ENCODE measurements at regions not wholly inside any gene's neighbourhood (a gene's known extent, or its start where the extent isn't known, plus 50 kb on each side); places are given as distances from the start of the nearest gene placed in this dataset.

- Histone ChIP-seq H3K9me3 (ENCODE audit: low read depth) (no peaks in the 10 kb centered on the region), H3K4me3 (no peak overlapping the region), H3K9ac (no peak overlapping the region), H3K27ac (no peak overlapping the region), H3K36me3 (no peaks in the 10 kb centered on the region), H3K79me2 (ENCODE audit: low read depth) (no peaks in the 10 kb centered on the region), H3K4me1 (peaks cover 2% of the 10 kb centered on the region), H3K4me2 (no peak overlapping the region), H3F3A (ENCODE audit: low read depth) (no peaks in the 10 kb centered on the region), H3K27me3 (no peaks in the 10 kb centered on the region), H4K20me1 (ENCODE audit: low read depth) (no peaks in the 10 kb centered on the region), H2AFZ (replicated peaks) (no peak overlapping the region)
- Mint-ChIP-seq H3K36me3 (no peaks in the 10 kb centered on the region), H3K27me3 (ENCODE audit: insufficient read depth, low read depth) (peaks cover 3% of the 10 kb centered on the region), H3K4me1 (peaks cover 2% of the 10 kb centered on the region), H3K4me3 (no peak overlapping the region), H3K27ac (no peak overlapping the region), H3K9me3 (no peaks in the 10 kb centered on the region)
- TF ChIP-seq EZH2phosphoT487 (IDR thresholded peaks at IDR 0.05): no peak
- TF ChIP-seq, protein P1, sequence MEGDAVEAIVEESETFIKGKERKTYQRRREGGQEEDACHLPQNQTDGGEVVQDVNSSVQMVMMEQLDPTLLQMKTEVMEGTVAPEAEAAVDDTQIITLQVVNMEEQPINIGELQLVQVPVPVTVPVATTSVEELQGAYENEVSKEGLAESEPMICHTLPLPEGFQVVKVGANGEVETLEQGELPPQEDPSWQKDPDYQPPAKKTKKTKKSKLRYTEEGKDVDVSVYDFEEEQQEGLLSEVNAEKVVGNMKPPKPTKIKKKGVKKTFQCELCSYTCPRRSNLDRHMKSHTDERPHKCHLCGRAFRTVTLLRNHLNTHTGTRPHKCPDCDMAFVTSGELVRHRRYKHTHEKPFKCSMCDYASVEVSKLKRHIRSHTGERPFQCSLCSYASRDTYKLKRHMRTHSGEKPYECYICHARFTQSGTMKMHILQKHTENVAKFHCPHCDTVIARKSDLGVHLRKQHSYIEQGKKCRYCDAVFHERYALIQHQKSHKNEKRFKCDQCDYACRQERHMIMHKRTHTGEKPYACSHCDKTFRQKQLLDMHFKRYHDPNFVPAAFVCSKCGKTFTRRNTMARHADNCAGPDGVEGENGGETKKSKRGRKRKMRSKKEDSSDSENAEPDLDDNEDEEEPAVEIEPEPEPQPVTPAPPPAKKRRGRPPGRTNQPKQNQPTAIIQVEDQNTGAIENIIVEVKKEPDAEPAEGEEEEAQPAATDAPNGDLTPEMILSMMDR (IDR thresholded peaks at IDR 0.05): no peak
- TF ChIP-seq EZH2 (IDR thresholded peaks at IDR 0.05): no peak
- no peak for DNase-seq (ENCODE audit: low spot score)
Measured at GRCh38 chr2:4556135-4556896, 852.9 kb downstream of the DCDC2C start.

DNA sequence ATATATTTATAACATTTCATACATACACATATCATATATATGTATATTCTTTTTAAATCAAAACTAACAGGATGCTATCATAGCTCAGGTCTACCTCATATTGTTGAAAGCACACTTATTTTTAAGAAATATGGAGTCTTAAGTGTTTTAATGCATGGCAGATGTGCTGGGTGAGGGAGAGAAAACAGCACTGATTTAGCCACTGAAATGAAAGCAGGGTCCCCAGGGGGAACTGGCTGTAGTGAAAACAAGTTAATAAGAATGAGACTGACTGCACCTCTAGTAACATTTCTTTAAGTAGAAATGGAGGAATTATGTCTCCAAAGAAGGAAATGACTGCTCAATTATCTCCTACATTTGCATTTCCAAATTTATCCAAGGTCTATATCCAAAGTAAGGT is 857.8 kb downstream of the DCDC2C start:
- Histone ChIP-seq H3K79me2 (ENCODE audit: low read depth) (no peaks in the 10 kb centered on the region), H3K36me3 (no peaks in the 10 kb centered on the region), H2AFZ (replicated peaks) (no peak overlapping the region), H3K4me2 (no peak overlapping the region), H3K27me3 (no peaks in the 10 kb centered on the region), H3K4me1 (peaks cover 7% of the 10 kb centered on the region), H3K27ac (no peak overlapping the region), H4K20me1 (ENCODE audit: low read depth) (no peaks in the 10 kb centered on the region), H3K9me3 (ENCODE audit: low read depth) (no peaks in the 10 kb centered on the region), H3K4me3 (no peak overlapping the region), H3K9ac (no peak overlapping the region), H3F3A (ENCODE audit: low read depth) (no peaks in the 10 kb centered on the region)
- no peak overlapping the region for H3K4me3 Mint-ChIP-seq
- DNase-seq (ENCODE audit: low spot score): no peak
- H3K36me3 Mint-ChIP-seq: no peaks in the 10 kb centered on the region
- H3K4me1 Mint-ChIP-seq: peaks cover 3% of the 10 kb centered on the region
- peaks cover 3% of the 10 kb centered on the region for H3K27me3 Mint-ChIP-seq (ENCODE audit: insufficient read depth, low read depth)
- peaks cover 8% of the 10 kb centered on the region for H3K9me3 Mint-ChIP-seq
- no peak for TF ChIP-seq EZH2 (IDR thresholded peaks at IDR 0.05)
- TF ChIP-seq, protein P1 (IDR thresholded peaks at IDR 0.05): no peak
- no peak for TF ChIP-seq EZH2phosphoT487 (IDR thresholded peaks at IDR 0.05)
- H3K27ac Mint-ChIP-seq: no peak overlapping the region

- H3K4me1 Mint-ChIP-seq: peaks cover 4% of the 10 kb centered on the region
- no peak overlapping the region for H3K27ac Mint-ChIP-seq
- no peaks in the 10 kb centered on the region for H3K9me3 ChIP-seq (ENCODE audit: low read depth)
- no peak overlapping the region for H2AFZ ChIP-seq (replicated peaks)
- no peaks in the 10 kb centered on the region for H3K79me2 ChIP-seq (ENCODE audit: low read depth)
- H3K27me3 ChIP-seq: no peaks in the 10 kb centered on the region
- H3K36me3 Mint-ChIP-seq: no peaks in the 10 kb centered on the region
- no peaks in the 10 kb centered on the region for H3K27me3 Mint-ChIP-seq (ENCODE audit: insufficient read depth, low read depth)
- H4K20me1 ChIP-seq (ENCODE audit: low read depth): no peaks in the 10 kb centered on the region
- H3F3A ChIP-seq (ENCODE audit: low read depth): no peaks in the 10 kb centered on the region
- TF ChIP-seq EZH2 (IDR thresholded peaks at IDR 0.05): no peak
- H3K27ac ChIP-seq: no peak overlapping the region
- H3K9ac ChIP-seq: no peak overlapping the region
- no peaks in the 10 kb centered on the region for H3K36me3 ChIP-seq
- H3K4me3 Mint-ChIP-seq: no peak overlapping the region
- DNase-seq (ENCODE audit: low spot score): no peak
- H3K4me1 ChIP-seq: no peaks in the 10 kb centered on the region
- H3K9me3 Mint-ChIP-seq: peaks cover 23% of the 10 kb centered on the region
- no peak overlapping the region for H3K4me3 ChIP-seq
- no peak overlapping the region for H3K4me2 ChIP-seq
Measured at GRCh38 chr2:4576075-4576474, 872.7 kb downstream of the DCDC2C start.

DNA sequence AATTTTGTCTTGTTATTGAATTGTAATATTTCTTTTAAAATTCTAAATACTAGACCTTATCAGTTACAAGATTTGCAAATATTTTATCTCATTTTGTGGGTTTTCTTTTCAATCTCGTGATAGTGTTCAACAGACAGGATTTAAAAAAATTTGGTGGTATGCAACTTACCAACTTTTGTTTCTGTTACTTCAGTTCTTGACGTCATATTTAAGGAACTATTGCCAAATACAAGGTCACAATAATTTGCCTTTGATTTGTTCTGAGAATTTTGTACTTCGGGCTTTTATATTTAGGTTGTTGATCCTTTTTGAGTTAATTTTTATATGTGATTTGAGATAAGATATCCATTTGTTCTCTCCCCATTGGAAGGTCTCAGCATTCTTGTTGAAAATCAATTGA is 876.6 kb downstream of the DCDC2C start:
- H2AFZ ChIP-seq (replicated peaks): no peak overlapping the region
- no peak for DNase-seq (ENCODE audit: low spot score)

More for the DNA sequence above, 876.6 kb downstream of the DCDC2C start:
- peaks cover 4% of the 10 kb centered on the region for H3K4me1 Mint-ChIP-seq
- no peaks in the 10 kb centered on the region for H3K27me3 ChIP-seq
- H3K9me3 Mint-ChIP-seq: peaks cover 9% of the 10 kb centered on the region
- no peak overlapping the region for H3K4me3 Mint-ChIP-seq
- H3K4me2 ChIP-seq: no peak overlapping the region
- no peak overlapping the region for H3K9ac ChIP-seq
- H3K9me3 ChIP-seq (ENCODE audit: low read depth): no peaks in the 10 kb centered on the region
- no peaks in the 10 kb centered on the region for H3K27me3 Mint-ChIP-seq (ENCODE audit: insufficient read depth, low read depth)
- H3K36me3 ChIP-seq: no peaks in the 10 kb centered on the region
- H3K27ac Mint-ChIP-seq: no peak overlapping the region
- no peaks in the 10 kb centered on the region for H3F3A ChIP-seq (ENCODE audit: low read depth)
- no peak overlapping the region for H3K4me3 ChIP-seq
- no peaks in the 10 kb centered on the region for H3K79me2 ChIP-seq (ENCODE audit: low read depth)
- H4K20me1 ChIP-seq (ENCODE audit: low read depth): no peaks in the 10 kb centered on the region
- H3K27ac ChIP-seq: no peak overlapping the region
- no peaks in the 10 kb centered on the region for H3K36me3 Mint-ChIP-seq
- TF ChIP-seq, protein P1 (IDR thresholded peaks at IDR 0.05): no peak
- TF ChIP-seq EZH2 (IDR thresholded peaks at IDR 0.05): no peak
- no peak for TF ChIP-seq EZH2phosphoT487 (IDR thresholded peaks at IDR 0.05)
- H3K4me1 ChIP-seq: no peaks in the 10 kb centered on the region

Measured in neural progenitor cell (in vitro differentiated cells).